MCF 10A (cell line): ENCODE measurements at regions not wholly inside any gene's neighbourhood (a gene's known extent, or its start where the extent isn't known, plus 50 kb on each side); places are given as distances from the start of the nearest gene placed in this dataset.

ENCODE experiments used
- BruUV-seq: library from RNA; stranded (reverse); fragments of 400-500 nt; replicated peaks from 2 replicates; lab custom pipeline; 2021; lab: Mats Ljungman, UMichigan
- CTCF ChIA-PET: fragments of 300-600 bp; sonication (Branson Sonifier 250); formaldehyde crosslinking; extraction: SDS; loops from one replicate; lab custom pipeline; 2021; ENCODE audit warnings: antibody characterized with exemption, inconsistent platforms; lab: Yijun Ruan, JAX
- POLR2A ChIA-PET: fragments of 300-600, 350-650 bp; sonication (Branson Sonifier 250); formaldehyde crosslinking; extraction: SDS; loops from one replicate; lab custom pipeline; 2020; ENCODE audit warnings: antibody characterized with exemption, inconsistent platforms; lab: Yijun Ruan, JAX
- DNase-seq: peaks from one replicate; pipeline ENCODE4 v3.0.0-alpha.2; 2018; ENCODE audit not compliant: unreplicated experiment
- H3K27ac Mint-ChIP-seq: one replicate; pipeline ENCODE4 v1.8.0; 2022; ENCODE audit warnings: mild to moderate bottlenecking, low read depth, mixed read lengths; ENCODE audit not compliant: unreplicated experiment
- H3K27me3 Mint-ChIP-seq: one replicate; pipeline ENCODE4 v1.8.0; 2022; ENCODE audit warnings: mixed read lengths; ENCODE audit not compliant: insufficient read depth, unreplicated experiment
- H3K36me3 Mint-ChIP-seq: one replicate; pipeline ENCODE4 v1.8.0; 2022; ENCODE audit warnings: mild to moderate bottlenecking, moderate library complexity, mixed read lengths; ENCODE audit not compliant: insufficient read depth, unreplicated experiment
- H3K4me1 Mint-ChIP-seq: one replicate; pipeline ENCODE4 v1.8.0; 2022; ENCODE audit warnings: mixed read lengths; ENCODE audit not compliant: insufficient read depth, unreplicated experiment
- H3K4me3 Mint-ChIP-seq: one replicate; pipeline ENCODE4 v1.8.0; 2022; ENCODE audit warnings: mild to moderate bottlenecking, moderate library complexity, mixed read lengths; ENCODE audit not compliant: unreplicated experiment
- H3K9me3 Mint-ChIP-seq: one replicate; pipeline ENCODE4 v1.8.0; 2022; ENCODE audit warnings: mixed read lengths; ENCODE audit not compliant: unreplicated experiment
- intact Hi-C: fragments of 100-400 bp; cut with micrococcal nuclease; formaldehyde crosslinking; loops from 2 replicates; pipeline ENCODE4 v1.14.1; 2022
- TF ChIP-seq, protein P1 (sequence below): fragments of 200-600 bp; IDR thresholded peaks from one replicate; pipeline ENCODE4 v1.8.0; 2022; ENCODE audit warnings: antibody characterized with exemption, mild to moderate bottlenecking; ENCODE audit not compliant: unreplicated experiment

DNA sequence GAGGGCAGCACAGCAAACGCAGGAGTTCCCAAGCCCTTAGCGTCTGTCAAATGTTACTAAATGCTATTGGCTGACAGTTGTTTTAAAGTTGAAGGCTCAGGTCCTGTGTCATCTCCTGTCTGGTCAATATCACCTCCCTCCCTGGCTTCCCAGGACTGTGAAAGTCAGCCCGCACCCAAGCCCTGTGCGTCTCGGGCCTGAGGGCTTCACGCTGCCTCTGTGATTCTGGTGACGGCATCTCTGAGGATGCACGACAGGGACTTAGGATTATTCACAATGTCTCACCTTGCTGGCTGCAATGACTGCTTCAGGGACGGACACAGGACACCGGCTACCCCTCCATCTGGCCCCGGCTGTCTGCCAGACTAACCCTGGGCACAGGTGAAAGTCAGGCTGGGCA, 415.3 kb downstream of the CTTN start:
- TF ChIP-seq, protein P1, sequence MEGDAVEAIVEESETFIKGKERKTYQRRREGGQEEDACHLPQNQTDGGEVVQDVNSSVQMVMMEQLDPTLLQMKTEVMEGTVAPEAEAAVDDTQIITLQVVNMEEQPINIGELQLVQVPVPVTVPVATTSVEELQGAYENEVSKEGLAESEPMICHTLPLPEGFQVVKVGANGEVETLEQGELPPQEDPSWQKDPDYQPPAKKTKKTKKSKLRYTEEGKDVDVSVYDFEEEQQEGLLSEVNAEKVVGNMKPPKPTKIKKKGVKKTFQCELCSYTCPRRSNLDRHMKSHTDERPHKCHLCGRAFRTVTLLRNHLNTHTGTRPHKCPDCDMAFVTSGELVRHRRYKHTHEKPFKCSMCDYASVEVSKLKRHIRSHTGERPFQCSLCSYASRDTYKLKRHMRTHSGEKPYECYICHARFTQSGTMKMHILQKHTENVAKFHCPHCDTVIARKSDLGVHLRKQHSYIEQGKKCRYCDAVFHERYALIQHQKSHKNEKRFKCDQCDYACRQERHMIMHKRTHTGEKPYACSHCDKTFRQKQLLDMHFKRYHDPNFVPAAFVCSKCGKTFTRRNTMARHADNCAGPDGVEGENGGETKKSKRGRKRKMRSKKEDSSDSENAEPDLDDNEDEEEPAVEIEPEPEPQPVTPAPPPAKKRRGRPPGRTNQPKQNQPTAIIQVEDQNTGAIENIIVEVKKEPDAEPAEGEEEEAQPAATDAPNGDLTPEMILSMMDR = no peak
- no TSS peak for BruUV-seq
- Mint-ChIP-seq H3K4me1 (no peaks in the 10 kb centered on the region), H3K27ac (no peak overlapping the region), H3K4me3 (no peak overlapping the region), H3K27me3 (no peaks in the 10 kb centered on the region), H3K36me3 (no peaks in the 10 kb centered on the region), H3K9me3 (peaks cover 32% of the 10 kb centered on the region)
- intact Hi-C loops = no loop called here
- ChIA-PET CTCF (interaction anchor here (0.6 to 0.9 kb wide), 2 partner anchors 9 to 558 kb away, joined by 3 read pairs; no protein-coding TSS in a partner anchor), POLR2A (interaction anchor here (0.7 kb wide), 1 partner anchor 9 kb away, joined by 3 read pairs; no protein-coding TSS in a partner anchor)
- no peak for DNase-seq

GRCh38 chr11:70815485-70815832, 417.1 kb downstream of the CTTN start:
- intact Hi-C loops = no loop called here
- Mint-ChIP-seq H3K4me1 (no peaks in the 10 kb centered on the region), H3K9me3 (peaks cover 24% of the 10 kb centered on the region), H3K36me3 (no peaks in the 10 kb centered on the region), H3K27ac (no peak overlapping the region), H3K27me3 (no peaks in the 10 kb centered on the region), H3K4me3 (no peak overlapping the region)
- POLR2A ChIA-PET = interaction anchor here (0.7 kb wide), 1 partner anchor 10 kb away, joined by 3 read pairs; no protein-coding TSS in a partner anchor
- no peak for DNase-seq
- CTCF ChIA-PET = interaction anchor here (1.1 kb wide), 1 partner anchor 15 kb away, joined by 3 read pairs; no protein-coding TSS in a partner anchor
- no TSS peak for BruUV-seq
- TF ChIP-seq, protein P1 = no peak

- Mint-ChIP-seq H3K4me3 (no peak overlapping the region), H3K27ac (no peak overlapping the region), H3K9me3 (peaks cover 22% of the 10 kb centered on the region), H3K36me3 (no peaks in the 10 kb centered on the region), H3K27me3 (no peaks in the 10 kb centered on the region), H3K4me1 (no peaks in the 10 kb centered on the region)
- intact Hi-C loops = no loop called here
- DNase-seq = no peak
- TF ChIP-seq, protein P1 = no peak
- ChIA-PET CTCF (no interaction called here), POLR2A (no interaction called here)
- no TSS peak for BruUV-seq
Observed at GRCh38 chr11:70816156-70816678, 417.9 kb downstream of the CTTN start.

DNA sequence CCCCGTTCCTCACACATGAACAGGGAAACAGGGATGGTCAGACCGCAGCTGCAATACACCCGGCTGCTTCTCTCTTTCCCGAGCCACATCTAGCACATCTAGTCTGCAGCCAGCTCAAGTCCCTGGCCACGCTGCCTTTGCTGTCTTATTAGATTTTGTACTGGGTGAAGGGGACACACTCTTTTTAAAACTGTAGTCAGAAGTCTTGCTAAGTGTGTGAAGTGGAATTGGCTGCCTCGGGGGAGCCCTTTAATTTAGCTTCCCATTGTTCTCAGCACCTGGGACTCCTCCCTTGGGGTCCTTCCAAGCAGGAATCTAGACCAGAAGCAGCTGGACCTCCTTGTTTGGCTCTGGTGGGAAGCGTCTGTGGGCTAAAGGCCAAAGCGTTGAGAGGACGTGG, 420.0 kb downstream of the CTTN start:
- Mint-ChIP-seq H3K4me1 (no peaks in the 10 kb centered on the region), H3K9me3 (peaks cover 12% of the 10 kb centered on the region), H3K36me3 (no peaks in the 10 kb centered on the region), H3K27ac (no peak overlapping the region), H3K4me3 (no peak overlapping the region), H3K27me3 (no peaks in the 10 kb centered on the region)
- no TSS peak for BruUV-seq
- CTCF ChIA-PET = no interaction called here
- DNase-seq = no peak
- POLR2A ChIA-PET = no interaction called here
- TF ChIP-seq, protein P1 = no peak
- intact Hi-C loops = no loop called here
